Heart left ventricle (tissue), 16 donors: ENCODE measurements at regions not wholly inside any gene's neighbourhood (a gene's known extent, or its start where the extent isn't known, plus 50 kb on each side); places are given as distances from the start of the nearest gene placed in this dataset.

ENCODE experiments used
- ATAC-seq, 4 donors: fragments of 200-7000 bp; cut with Tn5 transposase; one replicate each; pipeline ENCODE4 v1.9.1; 2020 to 2022; ENCODE audit warnings: moderate library complexity in 4 of 4, mild to moderate bottlenecking in 3 of 4, moderate number of reproducible peaks in 1 of 4
- DNase-seq, 5 donors: peaks; one replicate each; pipeline ENCODE4 v3.0.0-alpha.2; 2020
- H3K27ac ChIP-seq, 12 donors: fragments of 200-600 bp; sonication (generic) in 4 of 12; one replicate each; pipeline versions ENCODE4 v1.5.0 to v1.8.0; 2016 to 2022; ENCODE audit warnings: mild to moderate bottlenecking in 2 of 12
- H3K27me3 ChIP-seq, 9 donors: fragments of 200-600 bp; sonication (generic) in 2 of 9; one replicate each; pipeline versions ENCODE4 v1.5.1 to v1.8.0; 2016 to 2022; ENCODE audit warnings: mild to moderate bottlenecking in 3 of 9
- H3K36me3 ChIP-seq, 9 donors: fragments of 200-600 bp; sonication (generic) in 2 of 9; one replicate each; pipeline versions ENCODE4 v1.5.0 to v1.8.0; 2018 to 2022; ENCODE audit warnings: mild to moderate bottlenecking in 2 of 9
- H3K4me1 ChIP-seq, 12 donors: fragments of 200-600 bp; sonication (generic) in 4 of 12; one replicate each; pipeline versions ENCODE4 v1.5.0 to v1.8.0; 2016 to 2022; ENCODE audit warnings: mild to moderate bottlenecking in 3 of 12
- H3K4me3 ChIP-seq, 12 donors: fragments of 200-600 bp; sonication (generic) in 4 of 12; one replicate each; pipeline versions ENCODE4 v1.5.0 to v1.8.0; 2017 to 2022; ENCODE audit warnings: mild to moderate bottlenecking in 9 of 12, moderate library complexity in 4 of 12
- H3K9me3 ChIP-seq, 12 donors: fragments of 200-600 bp; sonication (generic) in 4 of 12; one replicate each; pipeline versions ENCODE4 v1.5.0 to v1.8.0; 2016 to 2022; ENCODE audit warnings: mild to moderate bottlenecking in 1 of 12
- POLR2A ChIP-seq, 2 donors: fragments of 450-650 bp; IDR thresholded peaks; one replicate each; pipeline ENCODE4 v1.6.1; 2017; ENCODE audit warnings: antibody characterized with exemption in 2 of 2, mild to moderate bottlenecking in 2 of 2, moderate library complexity in 2 of 2
- WGBS, 4 donors: extraction: QIAGEN DNeasy Blood & Tissue Kit in 2 of 4; methylation state at CpG; one replicate each; pipeline versions ENCODE4 v1.1.5 to v1.1.7; 2013 to 2018; 5-methylcytosine and 5-hydroxymethylcytosine counted together
- intact Hi-C, 10 donors: fragments of 100-400 bp; cut with DNase I; formaldehyde crosslinking; loops; one replicate each; pipeline versions ENCODE4 v1.11.1 to v1.14.2; 2022
- TF ChIP-seq, protein P1 (sequence below), 12 donors: fragments of 200-600 bp; sonication (generic) in 4 of 12; IDR thresholded peaks; one replicate each; pipeline versions ENCODE4 v1.5.0 to v1.8.0; 2018 to 2022; ENCODE audit warnings: antibody characterized with exemption in 12 of 12, mild to moderate bottlenecking in 5 of 12
- donor health status: ischemic (EF 13 %, LVEDD 7.1; RV severe dilation, severe dysfunction).
- donor health status: healthy with polysubstance abuse.
- donor health status: DM: no; HTN: yes; CAD: no.
- donor health status: DM: no; HTN: no; CAD: no.
- donor health status: ischemic (EF 25% LVEDD 6.9; RV normal size, moderate dysfunction).
- donor health status: ischemic (EF 25% LVEDD 5.7; RV mildly dilated, moderate dysfunction).
- donor health status: healthy.
- donor health status: DM: yes; HTN: yes; CAD: no.
- donor health status: ischemic (EF 35%, LVEDD 5.7; RV mildly dilated, moderate dysfunction).
- donor health status: nonischemic (EF 11% LVEDD 7.7; RV severe dilation, severe dysfunction).
- donor health status: DM: yes; HTN: yes; CAD: no.
- donor health status: PGD.
- donor health status: ischemic (EF 29% LVEDD 5.4; RV normal size, mild dysfunction).
- donor health status: nonischemic (EF 23%, LVEDD 6.1; RV moderate dilation, normal function).

DNA sequence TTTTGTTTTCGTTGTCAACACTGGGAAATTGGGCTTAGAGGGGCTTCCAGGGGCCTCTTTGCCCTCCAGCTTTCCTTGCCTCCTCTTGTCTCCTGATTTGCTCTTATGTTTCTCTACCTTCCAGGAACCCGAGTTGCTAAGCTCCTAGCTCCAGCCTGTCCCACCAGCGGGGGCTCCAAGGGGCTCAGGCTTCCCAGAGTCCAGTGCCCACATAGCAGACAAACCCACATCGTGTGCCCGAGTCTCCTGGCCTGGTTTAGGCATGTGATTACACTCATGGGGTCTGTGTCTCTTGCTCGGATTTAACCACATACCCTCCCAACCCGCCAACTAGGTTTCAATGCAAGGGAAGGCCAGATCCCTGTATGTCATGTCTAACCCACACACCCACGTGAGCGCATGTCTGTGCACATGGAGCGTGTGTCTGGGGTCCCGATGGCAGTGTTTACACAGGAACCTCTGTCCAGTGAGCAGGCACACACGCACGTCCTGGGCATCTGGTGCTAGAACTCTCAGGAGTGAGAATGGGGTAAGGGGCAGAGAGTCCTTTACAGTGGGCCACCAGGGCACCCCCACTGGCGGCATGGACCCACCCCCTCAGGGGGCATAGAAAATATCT lies 76.1 kb upstream of the MED9 start:
- no peaks in the 10 kb centered on the region for H3K36me3 ChIP-seq
- H3K9me3 ChIP-seq = peaks cover 0 to 4% (median 0%) of the 10 kb centered on the region in 12 donors
- 86 to 92% (median 90%) methylated on average over 13 to 14 of the region's 14 CpGs for WGBS, 4 donors
- TF ChIP-seq, protein P1, sequence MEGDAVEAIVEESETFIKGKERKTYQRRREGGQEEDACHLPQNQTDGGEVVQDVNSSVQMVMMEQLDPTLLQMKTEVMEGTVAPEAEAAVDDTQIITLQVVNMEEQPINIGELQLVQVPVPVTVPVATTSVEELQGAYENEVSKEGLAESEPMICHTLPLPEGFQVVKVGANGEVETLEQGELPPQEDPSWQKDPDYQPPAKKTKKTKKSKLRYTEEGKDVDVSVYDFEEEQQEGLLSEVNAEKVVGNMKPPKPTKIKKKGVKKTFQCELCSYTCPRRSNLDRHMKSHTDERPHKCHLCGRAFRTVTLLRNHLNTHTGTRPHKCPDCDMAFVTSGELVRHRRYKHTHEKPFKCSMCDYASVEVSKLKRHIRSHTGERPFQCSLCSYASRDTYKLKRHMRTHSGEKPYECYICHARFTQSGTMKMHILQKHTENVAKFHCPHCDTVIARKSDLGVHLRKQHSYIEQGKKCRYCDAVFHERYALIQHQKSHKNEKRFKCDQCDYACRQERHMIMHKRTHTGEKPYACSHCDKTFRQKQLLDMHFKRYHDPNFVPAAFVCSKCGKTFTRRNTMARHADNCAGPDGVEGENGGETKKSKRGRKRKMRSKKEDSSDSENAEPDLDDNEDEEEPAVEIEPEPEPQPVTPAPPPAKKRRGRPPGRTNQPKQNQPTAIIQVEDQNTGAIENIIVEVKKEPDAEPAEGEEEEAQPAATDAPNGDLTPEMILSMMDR (IDR thresholded peaks at IDR 0.05) = no peak
- TF ChIP-seq POLR2A (IDR thresholded peaks at IDR 0.05) = no peak
- H3K4me3 ChIP-seq = no peak overlapping the region
- H3K27me3 ChIP-seq = peaks cover 0 to 3% (median 0%) of the 10 kb centered on the region in 9 donors
- intact Hi-C loops = no loop called here
- peak in 1 of 5 donors; percentile 31 for DNase-seq
- peaks cover 0 to 23% (median 0%) of the 10 kb centered on the region in 12 donors for H3K4me1 ChIP-seq
- H3K27ac ChIP-seq = no peak overlapping the region
- ATAC-seq = no peak

- intact Hi-C loops = no loop called here
- Histone ChIP-seq H3K27me3 (peaks cover 0 to 3% (median 0%) of the 10 kb centered on the region in 9 donors), H3K36me3 (no peaks in the 10 kb centered on the region), H3K4me3 (no peak overlapping the region), H3K27ac (no peak overlapping the region), H3K4me1 (peaks cover 0 to 23% (median 0%) of the 10 kb centered on the region in 12 donors), H3K9me3 (peaks cover 0 to 4% (median 0%) of the 10 kb centered on the region in 12 donors)
- TF ChIP-seq, protein P1 (IDR thresholded peaks at IDR 0.05) = peak in 3 of 12 donors; percentile 5 to 14 (median 10)
- TF ChIP-seq POLR2A (IDR thresholded peaks at IDR 0.05) = no peak
- ATAC-seq (peak in 2 of 4 donors; percentile 17 to 18), DNase-seq (peak in 1 of 5 donors; percentile 66)
- 71 to 81% (median 77%) methylated on average over 11 to 12 of the region's 12 CpGs for WGBS, 4 donors
These were observed 75.5 kb upstream of the MED9 start for GRCh38 chr17:17401271-17401781.

DNA sequence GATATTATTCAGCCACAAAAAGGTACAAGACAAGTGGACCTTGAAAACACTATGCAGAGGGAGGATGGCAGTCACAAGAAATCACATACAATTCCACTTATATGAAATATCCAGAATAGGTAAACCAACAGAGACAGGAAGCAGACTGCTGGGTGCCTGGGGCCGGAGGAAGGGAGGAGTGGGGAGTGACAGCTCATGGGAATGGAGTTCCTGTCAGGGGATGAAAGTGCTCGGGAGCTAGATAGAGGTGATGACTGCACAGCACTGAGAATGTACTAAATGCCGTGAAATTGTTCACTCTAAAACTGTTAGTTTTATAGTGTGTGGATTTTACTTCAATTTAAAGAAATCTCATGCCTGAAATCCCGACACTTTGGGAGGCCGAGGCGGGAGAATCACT lies 74.2 kb upstream of the MED9 start:
- intact Hi-C loops = no loop called here
- Histone ChIP-seq H3K4me1 (peaks cover 0 to 23% (median 0%) of the 10 kb centered on the region in 12 donors), H3K4me3 (no peak overlapping the region), H3K9me3 (no peaks in the 10 kb centered on the region), H3K27me3 (peaks cover 0 to 3% (median 0%) of the 10 kb centered on the region in 9 donors), H3K27ac (no peak overlapping the region), H3K36me3 (no peaks in the 10 kb centered on the region)
- no peak for ATAC-seq
- TF ChIP-seq, protein P1 (IDR thresholded peaks at IDR 0.05) = no peak
- no peak for TF ChIP-seq POLR2A (IDR thresholded peaks at IDR 0.05)
- no peak for DNase-seq
- WGBS, 4 donors = 67 to 84% (median 82%) methylated on average over 6 of the region's 6 CpGs

- ATAC-seq (no peak), DNase-seq (no peak)
- 64 to 81% (median 77%) methylated on average over 6 of the region's 6 CpGs for WGBS, 4 donors
- H3K4me1 ChIP-seq = peaks cover 0 to 23% (median 0%) of the 10 kb centered on the region in 12 donors
- peak overlapping the region in 1 of 12 donors; percentile 60 for H3K27ac ChIP-seq
- H3K27me3 ChIP-seq = peaks cover 0 to 3% (median 0%) of the 10 kb centered on the region in 9 donors
- TF ChIP-seq, protein P1 (IDR thresholded peaks at IDR 0.05) = no peak
- no peak for TF ChIP-seq POLR2A (IDR thresholded peaks at IDR 0.05)
- no peaks in the 10 kb centered on the region for H3K9me3 ChIP-seq
- no peaks in the 10 kb centered on the region for H3K36me3 ChIP-seq
- H3K4me3 ChIP-seq = no peak overlapping the region
- intact Hi-C loops = no loop called here
These were observed 73.7 kb upstream of the MED9 start for GRCh38 chr17:17403065-17403464.
